CD4-positive, alpha-beta T cell (primary cell): ENCODE measurements at regions not wholly inside any gene's neighbourhood (a gene's known extent, or its start where the extent isn't known, plus 50 kb on each side); places are given as distances from the start of the nearest gene placed in this dataset.

ENCODE experiments used
- ATAC-seq: fragments of 200-7000 bp; cut with Tn5 transposase; one replicate; pipeline ENCODE4 v1.10.0; 2022; ENCODE audit warnings: mild to moderate bottlenecking; ENCODE audit not compliant: poor library complexity
- CTCF ChIA-PET: fragments of 350-600 bp; sonication (Branson Sonifier 250); formaldehyde crosslinking; loops from one replicate; lab custom pipeline; 2021; ENCODE audit warnings: antibody characterized with exemption, inconsistent platforms; lab: Charles Lee
- POLR2A ChIA-PET: fragments of 350-600 bp; sonication (Branson Sonifier 250); formaldehyde crosslinking; loops from one replicate; lab custom pipeline; 2021; ENCODE audit warnings: antibody characterized with exemption, inconsistent platforms; lab: Charles Lee
- DNase-seq, 14 experiments: peaks; one replicate each; pipeline ENCODE4 v3.0.0-alpha.2; 2013 to 2020; ENCODE audit warnings: mixed read lengths in 2 of 14
- H3K27ac ChIP-seq, 2 donors: one replicate each; pipeline versions ENCODE4 v1.5.1 to v1.7.0; 2013; ENCODE audit warnings: low read length in 2 of 2, low read depth in 1 of 2, mild to moderate bottlenecking in 1 of 2
- H3K27me3 ChIP-seq, 2 experiments: 1 replicate in 1 of 2; 2 replicates in 1 of 2; pipeline versions ENCODE4 v1.6.1 to v1.7.0; 2013; ENCODE audit warnings: low read length in 2 of 2, control low read depth in 1 of 2, mild to moderate bottlenecking in 1 of 2, moderate library complexity in 1 of 2; ENCODE audit not compliant: insufficient read depth in 2 of 2, control insufficient read depth in 1 of 2
- H3K36me3 ChIP-seq: one replicate; pipeline ENCODE4 v1.6.1; 2013; ENCODE audit warnings: low read length, control low read depth; ENCODE audit not compliant: insufficient read depth
- H3K4me1 ChIP-seq: one replicate; pipeline ENCODE4 v1.6.1; 2013; ENCODE audit warnings: low read length, control low read depth; ENCODE audit not compliant: insufficient read depth
- H3K4me3 ChIP-seq: one replicate; pipeline ENCODE4 v1.5.1; 2013; ENCODE audit warnings: mild to moderate bottlenecking, low read length, moderate library complexity
- H3K9me3 ChIP-seq, 2 experiments: 1 replicate in 1 of 2; 2 replicates in 1 of 2; pipeline versions ENCODE4 v1.6.1 to v1.7.0; 2013; ENCODE audit warnings: low read length in 2 of 2, mild to moderate bottlenecking in 2 of 2, control low read depth in 1 of 2, moderate library complexity in 1 of 2; ENCODE audit not compliant: control insufficient read depth in 1 of 2, insufficient read depth in 1 of 2
- H3K27ac Mint-ChIP-seq: one replicate; pipeline ENCODE4 v1.8.0; 2020; ENCODE audit warnings: mixed read lengths
- H3K27me3 Mint-ChIP-seq: one replicate; pipeline ENCODE4 v1.8.0; 2021; ENCODE audit warnings: mixed read lengths
- H3K36me3 Mint-ChIP-seq: one replicate; pipeline ENCODE4 v1.8.0; 2021; ENCODE audit warnings: low read depth, mixed read lengths
- H3K4me1 Mint-ChIP-seq: one replicate; pipeline ENCODE4 v1.8.0; 2021; ENCODE audit warnings: low read depth, mixed read lengths
- H3K4me3 Mint-ChIP-seq: one replicate; pipeline ENCODE4 v1.8.0; 2020; ENCODE audit warnings: mild to moderate bottlenecking, mixed read lengths
- H3K9me3 Mint-ChIP-seq: one replicate; pipeline ENCODE4 v1.8.0; 2020; ENCODE audit warnings: mixed read lengths
- CTCF ChIP-seq: fragments of 200-600 bp; IDR thresholded peaks from one replicate; pipeline ENCODE4 v1.8.0; 2022; ENCODE audit warnings: antibody characterized with exemption, mild to moderate bottlenecking
- intact Hi-C, 2 experiments: fragments of 100-400 bp; cut with DNase I in 1 of 2; cut with micrococcal nuclease in 1 of 2; formaldehyde crosslinking; loops; one replicate each; pipeline versions ENCODE4 v1.15.1 to v1.9.0; 2023 to 2025; cut with DNase I, micrococcal nuclease

- no peak overlapping the region for H3K4me3 Mint-ChIP-seq
Observed at GRCh38 chr10:59057345-59057744, 119.1 kb upstream of the PHYHIPL start.

GRCh38 chr10:59060852-59061251 lies 115.6 kb upstream of the PHYHIPL start:
- TF ChIP-seq CTCF = no peak
- Histone ChIP-seq H3K4me1 (no peaks in the 10 kb centered on the region), H3K27ac (no peak overlapping the region), H3K27me3 (no peaks in the 10 kb centered on the region), H3K9me3 (no peaks in the 10 kb centered on the region), H3K36me3 (no peaks in the 10 kb centered on the region), H3K4me3 (no peak overlapping the region)
- intact Hi-C loops = no loop called here
- H3K27ac Mint-ChIP-seq = no peak overlapping the region
- ChIA-PET CTCF (no interaction called here), POLR2A (no interaction called here)
- H3K36me3 Mint-ChIP-seq = no peaks in the 10 kb centered on the region
- no peaks in the 10 kb centered on the region for H3K27me3 Mint-ChIP-seq
- no peaks in the 10 kb centered on the region for H3K9me3 Mint-ChIP-seq
- no peak for ATAC-seq
- no peaks in the 10 kb centered on the region for H3K4me1 Mint-ChIP-seq
- H3K4me3 Mint-ChIP-seq = no peak overlapping the region
- DNase-seq = no peak

More at GRCh38 chr10:59057345-59057744, 119.1 kb upstream of the PHYHIPL start:
- ChIA-PET CTCF (no interaction called here), POLR2A (interaction anchor here (0.6 kb wide), 1 partner anchor 375 kb away, joined by 3 read pairs; no protein-coding TSS in a partner anchor)
- no peak for DNase-seq
- no peak overlapping the region for H3K27ac ChIP-seq
- no peak overlapping the region for H3K4me3 ChIP-seq
- peaks cover 5% of the 10 kb centered on the region for H3K9me3 Mint-ChIP-seq
- H3K27me3 ChIP-seq = no peaks in the 10 kb centered on the region
- H3K4me1 ChIP-seq = no peaks in the 10 kb centered on the region
- no peaks in the 10 kb centered on the region for H3K27me3 Mint-ChIP-seq
- H3K27ac Mint-ChIP-seq = no peak overlapping the region
- no peaks in the 10 kb centered on the region for H3K9me3 ChIP-seq
- H3K4me1 Mint-ChIP-seq = no peaks in the 10 kb centered on the region
- no peak for ATAC-seq
- H3K36me3 Mint-ChIP-seq = no peaks in the 10 kb centered on the region
- no peak for TF ChIP-seq CTCF
- intact Hi-C loops = no loop called here
- H3K36me3 ChIP-seq = no peaks in the 10 kb centered on the region

GRCh38 chr10:59063491-59063890 lies 113.0 kb upstream of the PHYHIPL start:
- DNase-seq (no peak), ATAC-seq (no peak)
- Histone ChIP-seq H3K9me3 (no peaks in the 10 kb centered on the region), H3K27me3 (no peaks in the 10 kb centered on the region), H3K36me3 (no peaks in the 10 kb centered on the region), H3K4me1 (no peaks in the 10 kb centered on the region), H3K4me3 (no peak overlapping the region), H3K27ac (no peak overlapping the region)
- CTCF ChIA-PET = no interaction called here
- no peaks in the 10 kb centered on the region for H3K9me3 Mint-ChIP-seq
- intact Hi-C loops = no loop called here
- H3K4me1 Mint-ChIP-seq = no peaks in the 10 kb centered on the region
- H3K27me3 Mint-ChIP-seq = no peaks in the 10 kb centered on the region
- POLR2A ChIA-PET = no interaction called here
- no peak overlapping the region for H3K4me3 Mint-ChIP-seq
- no peak overlapping the region for H3K27ac Mint-ChIP-seq
- no peak for TF ChIP-seq CTCF
- no peaks in the 10 kb centered on the region for H3K36me3 Mint-ChIP-seq
